SIG-M5 (cell line): ENCODE measurements at regions not wholly inside any gene's neighbourhood (a gene's known extent, or its start where the extent isn't known, plus 50 kb on each side); places are given as distances from the start of the nearest gene placed in this dataset.

Source experiments
- DNase-seq: peaks from one replicate; lab custom pipeline; 2025; lab: John Stamatoyannopoulos, UW

- DNase-seq: no peak
Observed at GRCh38 chr4:120431180-120431579, 364.5 kb upstream of the MAD2L1 start.

- no peak for DNase-seq
Observed at GRCh38 chr4:120418146-120418545, 351.5 kb upstream of the MAD2L1 start.

DNA sequence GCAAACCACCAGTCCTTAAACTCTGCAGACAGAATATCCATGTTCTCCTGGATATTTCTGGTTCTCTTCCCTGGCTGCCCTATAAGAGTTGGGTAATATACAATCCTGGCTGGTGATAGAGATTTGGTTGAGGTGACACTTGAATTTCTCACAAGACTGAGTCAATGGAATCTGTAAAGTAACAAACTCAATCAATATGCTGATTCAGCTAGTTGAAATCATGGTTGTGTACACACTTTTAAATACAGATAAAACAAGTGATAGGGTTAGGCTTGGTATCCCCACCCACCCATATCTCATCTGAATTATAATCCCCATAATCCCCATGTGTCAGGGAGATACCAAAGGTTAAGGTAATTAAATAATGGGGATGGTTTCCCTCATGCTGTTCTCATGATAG lies 349.2 kb upstream of the MAD2L1 start:
- DNase-seq: no peak

DNA sequence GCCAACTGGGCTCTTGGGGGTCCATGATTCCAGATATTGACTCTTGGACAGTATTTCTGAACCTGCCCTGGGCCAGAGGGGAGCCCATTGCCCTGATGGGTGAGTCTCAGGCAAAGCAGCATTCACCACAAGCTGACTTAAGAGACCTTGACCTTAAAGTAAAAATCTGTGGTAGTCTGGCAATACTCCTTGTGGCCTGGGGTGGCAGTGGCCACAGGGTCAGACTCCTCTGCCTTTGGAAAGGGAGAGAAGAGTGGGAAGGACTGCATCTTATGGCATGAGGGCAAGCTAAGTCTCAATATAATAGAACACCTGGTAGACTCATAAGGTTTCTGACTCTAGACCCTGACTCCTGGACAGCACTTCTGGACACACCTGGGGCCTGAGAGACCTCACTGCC lies 340.3 kb upstream of the MAD2L1 start:
- DNase-seq: no peak

DNA sequence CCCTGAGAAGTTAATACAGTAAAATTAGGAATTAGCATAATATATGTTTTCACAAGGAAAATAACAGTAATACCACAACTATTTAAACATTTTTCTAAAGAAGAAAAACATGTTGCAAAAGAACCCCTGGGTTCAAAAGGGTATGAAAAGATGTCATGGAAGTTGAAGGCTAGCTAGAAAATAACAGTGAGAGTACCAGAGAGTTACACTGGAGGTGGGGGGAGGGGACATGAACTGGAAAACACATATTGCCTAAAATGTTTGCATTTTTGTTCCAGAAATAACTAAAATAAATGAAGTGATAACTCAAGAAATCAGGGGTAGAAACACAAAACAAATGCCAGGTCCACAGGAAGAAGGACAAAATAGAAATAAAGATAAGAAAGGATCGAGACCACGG lies 336.6 kb upstream of the MAD2L1 start:
- DNase-seq: no peak

GRCh38 chr4:120400441-120400840 lies 333.8 kb upstream of the MAD2L1 start:
- no peak for DNase-seq

- DNase-seq: no peak
Observed at GRCh38 chr4:120399826-120400225, 333.2 kb upstream of the MAD2L1 start.

DNA sequence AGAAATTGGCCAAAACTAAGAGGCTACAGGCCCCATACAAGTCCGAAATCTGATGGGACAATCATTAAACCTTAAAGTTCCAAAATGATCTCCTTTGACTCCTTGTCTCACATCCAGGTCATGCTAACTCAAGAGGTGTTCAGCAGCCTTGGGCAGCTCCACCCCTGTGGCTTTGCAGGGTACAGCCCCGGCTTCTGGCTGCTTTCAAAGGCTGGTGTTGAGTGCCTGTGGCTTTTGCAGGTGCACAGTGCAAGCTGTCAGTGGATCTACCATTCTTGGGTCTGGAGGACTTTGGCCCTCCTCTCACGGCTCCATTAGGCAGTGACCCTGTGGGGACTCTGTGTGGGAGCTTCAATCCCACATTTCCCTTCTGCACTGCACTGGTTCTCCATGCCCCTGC lies 329.1 kb upstream of the MAD2L1 start:
- DNase-seq: no peak

DNA sequence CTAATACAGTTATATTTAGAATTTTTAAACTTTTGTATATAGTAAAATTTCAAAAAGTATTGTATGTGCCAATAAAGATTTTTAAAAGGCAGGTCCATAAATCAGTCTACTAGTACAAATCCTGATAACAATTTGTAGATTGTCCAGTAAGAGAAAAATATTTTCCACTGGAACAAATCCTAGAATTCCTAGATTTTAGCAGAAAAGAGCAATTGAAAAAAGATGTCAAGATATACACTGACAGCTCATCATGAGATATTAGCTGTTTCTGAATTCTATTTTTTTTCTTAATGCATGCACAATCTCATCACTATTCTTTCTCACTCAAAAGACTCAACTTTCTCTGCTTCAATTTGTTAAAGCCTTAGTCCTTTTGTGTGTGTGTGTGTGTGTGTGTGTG lies 289.2 kb upstream of the MAD2L1 start:
- no peak for DNase-seq

- no peak for DNase-seq
Observed at GRCh38 chr4:120354381-120354780, 287.7 kb upstream of the MAD2L1 start.

DNA sequence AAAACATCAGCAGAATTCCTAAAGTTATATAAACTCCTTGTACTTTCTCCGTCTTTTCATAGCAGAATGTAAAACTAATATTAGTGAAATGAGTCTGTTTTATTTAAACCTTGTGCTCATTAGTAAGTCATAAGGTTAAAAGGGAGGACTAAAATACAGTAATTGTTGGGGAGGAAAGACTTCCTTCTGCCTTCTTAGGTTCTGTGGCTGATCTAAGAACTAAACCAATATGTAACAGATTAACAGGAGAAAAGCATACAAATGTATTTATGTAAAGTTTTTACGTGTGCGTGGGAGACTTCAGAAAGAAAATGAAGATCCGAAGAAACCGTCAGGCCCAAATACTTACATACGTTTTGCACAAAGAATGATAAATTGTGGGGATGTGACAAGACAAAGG lies 286.6 kb upstream of the MAD2L1 start:
- DNase-seq: no peak

DNA sequence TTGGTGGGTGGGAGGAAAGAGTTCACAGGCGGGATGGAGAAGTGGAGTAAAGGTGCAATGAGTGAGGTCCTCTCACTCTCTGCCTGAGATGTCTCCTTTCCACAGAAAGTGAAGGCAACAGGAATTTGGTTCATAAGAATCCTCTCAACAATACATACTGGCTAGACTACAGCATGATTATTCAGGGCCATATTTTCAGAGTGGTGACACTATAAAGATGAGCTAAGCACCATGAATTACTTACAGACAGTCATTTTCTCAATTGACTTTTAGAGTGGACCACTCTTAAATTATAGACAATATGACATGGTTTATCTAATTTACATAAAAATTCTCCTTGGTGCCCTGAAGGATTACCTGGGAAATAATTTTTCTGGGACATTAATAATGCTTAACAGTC lies 286.1 kb upstream of the MAD2L1 start:
- DNase-seq: no peak

GRCh38 chr4:120348948-120349347 lies 282.3 kb upstream of the MAD2L1 start:
- DNase-seq: no peak

- DNase-seq: no peak
Observed at GRCh38 chr4:120348521-120348920, 281.9 kb upstream of the MAD2L1 start.

GRCh38 chr4:120331486-120332370 lies 265.1 kb upstream of the MAD2L1 start:
- no peak for DNase-seq

DNA sequence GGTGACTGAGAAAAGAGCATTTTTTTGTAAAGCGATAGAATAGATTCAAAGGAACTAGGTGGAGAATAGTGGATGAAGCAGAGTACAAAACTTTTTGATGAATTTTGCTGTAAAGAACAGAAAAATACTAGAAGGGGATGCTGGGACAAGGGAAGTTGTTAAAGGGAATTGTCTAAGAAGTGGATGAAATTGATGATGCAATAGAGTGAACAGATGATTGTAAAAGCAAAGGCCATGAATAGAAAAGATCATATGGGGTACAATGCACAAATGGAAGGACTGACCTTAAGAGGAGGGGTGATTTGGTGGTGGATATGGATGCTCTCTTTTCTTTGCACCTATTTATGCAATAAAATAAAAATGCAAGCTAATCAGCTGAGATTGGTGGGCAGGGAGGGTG lies 262.7 kb upstream of the MAD2L1 start:
- no peak for DNase-seq

GRCh38 chr4:120327276-120327675 lies 260.6 kb upstream of the MAD2L1 start:
- no peak for DNase-seq

DNA sequence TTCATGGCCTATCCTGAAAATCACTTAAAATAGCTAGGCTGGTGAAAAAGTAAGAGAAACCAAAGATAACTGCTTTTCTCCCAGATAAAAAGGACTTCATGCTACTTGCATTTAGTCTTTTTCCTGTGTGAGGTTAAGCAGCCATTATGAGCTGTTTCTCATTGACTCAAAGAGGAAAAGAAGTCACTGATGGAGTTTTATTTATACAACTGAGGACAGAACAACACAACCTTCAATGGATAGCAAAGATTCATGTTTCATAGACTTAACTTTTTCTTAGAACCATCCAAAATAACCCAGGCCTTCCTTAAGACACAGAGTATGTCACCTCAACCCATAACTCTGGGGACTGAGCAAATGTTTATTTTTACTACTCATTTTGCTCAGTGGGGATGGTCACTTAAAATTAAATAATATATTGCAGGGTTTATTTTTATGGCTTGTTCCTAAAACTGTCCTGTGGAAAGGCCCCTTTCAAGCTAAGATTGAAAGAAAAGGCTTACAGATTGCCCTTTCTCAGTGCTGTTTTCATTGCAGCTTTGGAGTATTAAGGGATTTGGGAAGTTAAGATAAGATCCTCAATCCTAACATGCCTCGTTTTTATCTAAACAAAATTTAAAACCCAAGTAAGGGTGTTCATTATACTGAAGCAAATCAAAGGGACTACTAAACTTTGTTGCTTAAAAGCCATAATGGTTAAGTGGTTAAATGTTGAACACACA lies 252.6 kb upstream of the MAD2L1 start:
- no peak for DNase-seq

GRCh38 chr4:120318196-120318846 lies 251.7 kb upstream of the MAD2L1 start:
- DNase-seq: no peak

DNA sequence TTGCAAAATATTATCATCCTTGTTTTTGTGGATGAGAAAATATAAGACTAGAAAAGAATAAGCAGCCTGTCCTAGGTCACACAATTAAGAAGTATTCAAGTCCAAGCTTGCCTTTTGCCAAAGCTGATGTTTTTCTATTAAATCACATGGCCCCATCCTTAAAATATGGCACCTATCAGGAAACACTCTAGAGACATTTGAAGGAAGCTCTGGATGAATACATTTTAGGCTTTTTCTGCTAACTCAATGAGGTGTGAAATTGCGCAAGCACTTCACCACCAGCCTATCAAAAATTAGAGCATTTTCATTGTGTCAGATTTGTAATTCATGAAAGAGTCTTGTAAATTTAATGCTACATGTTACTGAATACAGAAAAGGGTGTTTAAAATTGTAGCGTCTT lies 251.1 kb upstream of the MAD2L1 start:
- DNase-seq: no peak

DNA sequence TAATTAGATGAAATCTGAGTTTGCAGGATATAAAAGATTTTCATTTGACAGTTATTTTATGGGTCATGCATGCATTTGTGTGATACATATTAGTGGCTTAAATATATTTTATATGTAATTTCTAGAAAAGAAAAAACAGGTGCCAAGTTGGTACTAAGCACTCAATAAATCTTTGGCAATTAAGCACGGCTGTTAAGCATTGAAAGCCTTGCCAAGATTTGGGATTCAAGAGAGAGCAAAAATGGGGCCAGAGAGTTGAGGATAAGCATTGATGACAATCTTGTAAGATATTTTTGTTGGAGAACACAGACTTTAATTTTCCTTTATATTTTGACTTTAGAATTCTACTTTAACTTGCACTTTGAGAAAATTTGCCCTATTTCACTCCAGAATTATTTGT lies 249.8 kb upstream of the MAD2L1 start:
- no peak for DNase-seq

GRCh38 chr4:120314969-120315368 lies 248.3 kb upstream of the MAD2L1 start:
- no peak for DNase-seq

GRCh38 chr4:120304801-120305200 lies 238.2 kb upstream of the MAD2L1 start:
- peak; percentile 9 for DNase-seq
